ENCODE measurements at regions not wholly inside any gene's neighbourhood (a gene's known extent, or its start where the extent isn't known, plus 50 kb on each side); places are given as distances from the start of the nearest gene placed in this dataset.

DNA sequence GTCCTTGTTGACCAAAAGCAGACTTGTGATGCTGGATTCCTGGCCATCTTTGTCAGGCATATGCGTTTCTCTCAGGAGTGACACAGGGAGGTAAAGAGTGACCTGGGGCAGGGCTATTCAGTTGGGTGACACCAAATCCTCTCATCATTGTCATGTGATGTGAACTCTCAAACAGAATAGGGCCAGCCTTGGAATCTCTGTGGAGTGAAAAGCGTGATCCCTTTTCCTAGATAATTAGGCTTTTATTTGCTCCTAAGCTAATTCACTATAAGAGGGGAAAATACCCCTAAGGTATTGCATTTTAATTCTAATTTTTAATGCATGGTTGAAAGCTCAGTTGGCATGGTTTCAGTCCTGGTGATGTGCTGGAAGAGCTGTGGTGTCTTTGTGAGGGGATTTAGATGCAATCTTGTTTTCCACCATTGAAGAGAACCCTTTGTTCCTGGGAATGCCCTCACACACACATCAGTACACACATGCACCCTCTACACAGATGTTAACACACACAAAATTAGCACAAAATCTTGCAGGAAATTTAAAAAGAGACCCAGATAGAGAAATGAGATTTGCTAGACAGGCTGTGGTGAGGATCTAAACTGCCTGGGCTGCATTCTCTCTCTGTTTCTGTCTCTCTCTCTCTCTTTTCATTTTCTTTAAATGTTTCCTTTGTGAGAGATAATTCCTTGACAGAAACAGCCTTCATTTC is 349.9 kb downstream of the TSN start:
- no peak for TF ChIP-seq EZH2phosphoT487 (IDR thresholded peaks at IDR 0.05; ENCODE audit: borderline replicate concordance, low read length)
- TF ChIP-seq, protein P1, sequence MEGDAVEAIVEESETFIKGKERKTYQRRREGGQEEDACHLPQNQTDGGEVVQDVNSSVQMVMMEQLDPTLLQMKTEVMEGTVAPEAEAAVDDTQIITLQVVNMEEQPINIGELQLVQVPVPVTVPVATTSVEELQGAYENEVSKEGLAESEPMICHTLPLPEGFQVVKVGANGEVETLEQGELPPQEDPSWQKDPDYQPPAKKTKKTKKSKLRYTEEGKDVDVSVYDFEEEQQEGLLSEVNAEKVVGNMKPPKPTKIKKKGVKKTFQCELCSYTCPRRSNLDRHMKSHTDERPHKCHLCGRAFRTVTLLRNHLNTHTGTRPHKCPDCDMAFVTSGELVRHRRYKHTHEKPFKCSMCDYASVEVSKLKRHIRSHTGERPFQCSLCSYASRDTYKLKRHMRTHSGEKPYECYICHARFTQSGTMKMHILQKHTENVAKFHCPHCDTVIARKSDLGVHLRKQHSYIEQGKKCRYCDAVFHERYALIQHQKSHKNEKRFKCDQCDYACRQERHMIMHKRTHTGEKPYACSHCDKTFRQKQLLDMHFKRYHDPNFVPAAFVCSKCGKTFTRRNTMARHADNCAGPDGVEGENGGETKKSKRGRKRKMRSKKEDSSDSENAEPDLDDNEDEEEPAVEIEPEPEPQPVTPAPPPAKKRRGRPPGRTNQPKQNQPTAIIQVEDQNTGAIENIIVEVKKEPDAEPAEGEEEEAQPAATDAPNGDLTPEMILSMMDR (IDR thresholded peaks at IDR 0.05; ENCODE audit: low read depth, low read length, poor library complexity, severe bottlenecking), result no peak
